ENCODE measurements at regions not wholly inside any gene's neighbourhood (a gene's known extent, or its start where the extent isn't known, plus 50 kb on each side); places are given as distances from the start of the nearest gene placed in this dataset.

DNA sequence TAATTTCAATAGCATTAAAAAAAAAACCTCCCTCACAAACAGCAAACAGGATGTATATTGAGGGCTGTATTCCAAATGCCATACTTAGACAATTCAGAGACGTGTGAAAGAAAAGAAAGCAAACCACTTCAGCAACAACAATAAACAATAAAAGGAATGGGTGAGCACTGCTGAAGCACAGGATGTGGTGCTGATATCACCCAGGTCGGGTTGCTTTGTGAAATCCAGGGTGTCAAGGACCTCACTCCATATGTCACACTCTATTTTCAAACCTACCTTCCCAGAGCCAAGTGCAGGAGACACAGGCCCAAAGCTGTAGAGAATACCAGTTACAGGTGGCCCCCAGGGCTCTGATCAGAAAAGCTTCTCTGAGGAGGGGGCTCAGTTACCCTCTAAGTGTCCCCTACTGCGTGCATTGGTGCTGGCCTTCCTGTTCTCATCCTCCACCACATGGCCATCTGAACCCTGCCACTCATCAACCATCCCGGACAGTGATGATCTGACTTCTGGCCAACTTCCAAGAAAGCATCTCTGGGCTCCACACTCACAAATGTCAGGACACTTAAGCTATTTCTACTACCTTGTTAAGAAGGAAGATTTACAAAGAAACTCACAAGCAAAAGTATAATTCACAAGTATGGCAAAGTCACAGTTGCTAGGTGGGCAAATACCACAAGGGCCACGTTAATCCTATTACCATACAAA is 363.0 kb downstream of the SS18 start:
- TF ChIP-seq, protein P1, sequence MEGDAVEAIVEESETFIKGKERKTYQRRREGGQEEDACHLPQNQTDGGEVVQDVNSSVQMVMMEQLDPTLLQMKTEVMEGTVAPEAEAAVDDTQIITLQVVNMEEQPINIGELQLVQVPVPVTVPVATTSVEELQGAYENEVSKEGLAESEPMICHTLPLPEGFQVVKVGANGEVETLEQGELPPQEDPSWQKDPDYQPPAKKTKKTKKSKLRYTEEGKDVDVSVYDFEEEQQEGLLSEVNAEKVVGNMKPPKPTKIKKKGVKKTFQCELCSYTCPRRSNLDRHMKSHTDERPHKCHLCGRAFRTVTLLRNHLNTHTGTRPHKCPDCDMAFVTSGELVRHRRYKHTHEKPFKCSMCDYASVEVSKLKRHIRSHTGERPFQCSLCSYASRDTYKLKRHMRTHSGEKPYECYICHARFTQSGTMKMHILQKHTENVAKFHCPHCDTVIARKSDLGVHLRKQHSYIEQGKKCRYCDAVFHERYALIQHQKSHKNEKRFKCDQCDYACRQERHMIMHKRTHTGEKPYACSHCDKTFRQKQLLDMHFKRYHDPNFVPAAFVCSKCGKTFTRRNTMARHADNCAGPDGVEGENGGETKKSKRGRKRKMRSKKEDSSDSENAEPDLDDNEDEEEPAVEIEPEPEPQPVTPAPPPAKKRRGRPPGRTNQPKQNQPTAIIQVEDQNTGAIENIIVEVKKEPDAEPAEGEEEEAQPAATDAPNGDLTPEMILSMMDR (IDR thresholded peaks at IDR 0.05; ENCODE audit: insufficient read depth, low read length, poor library complexity, severe bottlenecking): no peak
- Histone ChIP-seq H3K36me3 (ENCODE audit: control insufficient read depth, insufficient read depth, low read length) (no peaks in the 10 kb centered on the region), H3K27me3 (ENCODE audit: control insufficient read depth, insufficient read depth, low read length) (no peaks in the 10 kb centered on the region), H3K4me3 (ENCODE audit: low read depth, low read length) (no peak overlapping the region)
- no peak for DNase-seq (ENCODE audit: low read depth)

DNA sequence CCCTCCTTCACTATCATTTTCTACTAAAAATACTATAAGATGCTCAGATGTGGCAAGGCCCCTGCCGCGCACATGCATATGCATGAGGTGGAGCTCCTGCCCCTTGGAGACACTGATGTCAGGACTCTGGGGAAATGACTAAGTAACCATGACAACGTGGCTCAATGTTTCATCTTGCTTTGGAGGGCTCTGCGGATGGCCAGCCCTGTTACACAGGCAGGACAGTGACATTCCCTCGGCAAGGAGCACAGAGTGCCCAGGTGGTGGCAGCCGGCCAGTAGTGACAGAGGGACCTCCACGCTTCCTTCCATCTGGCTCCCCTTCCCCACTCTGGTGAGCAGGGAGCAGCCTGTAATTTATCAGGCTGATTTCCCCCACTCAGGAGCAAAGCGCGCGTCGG is 364.1 kb downstream of the SS18 start:
- no peak for DNase-seq (ENCODE audit: low read depth)
- TF ChIP-seq, protein P1 (IDR thresholded peaks at IDR 0.05; ENCODE audit: insufficient read depth, low read length, poor library complexity, severe bottlenecking): no peak
- H3K27me3 ChIP-seq (ENCODE audit: control insufficient read depth, insufficient read depth, low read length): no peaks in the 10 kb centered on the region
- no peak overlapping the region for H3K4me3 ChIP-seq (ENCODE audit: low read depth, low read length)
- H3K36me3 ChIP-seq (ENCODE audit: control insufficient read depth, insufficient read depth, low read length): no peaks in the 10 kb centered on the region

DNA sequence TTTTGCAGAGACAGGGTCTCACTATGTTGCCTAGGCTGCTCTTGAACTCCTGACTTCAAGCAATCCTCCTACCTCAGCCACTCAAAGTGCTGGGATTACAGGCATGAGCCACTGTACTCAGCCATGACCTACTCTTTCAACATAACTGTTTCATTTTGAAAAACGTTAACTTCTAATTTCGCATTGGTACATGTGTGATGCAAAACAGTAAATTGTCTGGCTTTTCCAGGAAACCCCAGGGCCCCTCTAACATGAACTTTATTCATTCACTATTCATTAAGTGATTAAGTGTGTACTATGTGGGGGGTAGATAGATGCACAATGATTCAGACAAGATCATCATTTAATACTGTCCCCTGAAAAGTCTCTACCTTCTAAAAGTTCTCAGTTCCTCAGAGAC is 364.9 kb downstream of the SS18 start:
- no peak for DNase-seq (ENCODE audit: low read depth)
- no peaks in the 10 kb centered on the region for H3K27me3 ChIP-seq (ENCODE audit: control insufficient read depth, insufficient read depth, low read length)
- H3K36me3 ChIP-seq (ENCODE audit: control insufficient read depth, insufficient read depth, low read length): no peaks in the 10 kb centered on the region
- TF ChIP-seq, protein P1 (IDR thresholded peaks at IDR 0.05; ENCODE audit: insufficient read depth, low read length, poor library complexity, severe bottlenecking): no peak
- H3K4me3 ChIP-seq (ENCODE audit: low read depth, low read length): no peak overlapping the region

DNA sequence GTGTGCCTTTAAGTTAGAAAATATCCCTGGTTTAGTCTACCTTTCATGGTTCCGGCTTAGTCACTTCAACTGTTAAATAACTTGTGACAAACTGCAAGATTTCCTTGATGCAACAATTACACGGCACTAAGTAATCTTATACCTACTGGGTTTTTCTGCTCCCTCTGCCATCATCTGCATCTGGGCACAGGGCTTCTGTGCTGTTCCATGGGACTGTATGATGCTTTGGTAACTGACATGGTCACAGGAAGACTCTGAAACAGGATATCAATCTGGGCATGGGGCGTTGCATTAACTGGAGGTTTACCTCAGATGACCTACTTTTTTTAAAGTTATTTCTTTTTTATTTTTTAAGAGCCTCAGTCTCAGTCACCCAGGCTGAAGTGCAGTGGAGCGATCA is 365.4 kb downstream of the SS18 start:
- no peak for DNase-seq (ENCODE audit: low read depth)
- TF ChIP-seq, protein P1 (IDR thresholded peaks at IDR 0.05; ENCODE audit: insufficient read depth, low read length, poor library complexity, severe bottlenecking): no peak

DNA sequence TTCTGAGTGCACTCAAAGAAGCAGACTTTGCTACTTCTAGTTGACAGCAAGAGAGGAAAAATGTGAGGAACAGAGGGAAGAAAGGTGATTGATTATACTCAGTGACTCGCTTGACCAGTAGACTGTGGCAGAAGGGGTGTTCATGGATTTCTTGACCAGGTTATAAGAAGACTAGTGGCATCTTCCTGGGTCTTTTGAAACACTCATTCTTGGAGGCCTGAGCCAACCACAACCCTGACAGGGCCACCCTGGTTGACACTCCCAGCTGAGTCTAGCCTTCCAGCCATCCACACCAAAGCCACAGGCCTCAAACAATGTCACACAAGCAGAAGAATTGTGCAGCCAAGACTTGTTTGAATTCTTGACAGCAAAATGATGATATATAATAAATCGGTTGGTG is 366.3 kb downstream of the SS18 start:
- TF ChIP-seq, protein P1 (IDR thresholded peaks at IDR 0.05; ENCODE audit: insufficient read depth, low read length, poor library complexity, severe bottlenecking): no peak
- Histone ChIP-seq H3K27me3 (ENCODE audit: control insufficient read depth, insufficient read depth, low read length) (no peaks in the 10 kb centered on the region), H3K4me3 (ENCODE audit: low read depth, low read length) (no peak overlapping the region), H3K36me3 (ENCODE audit: control insufficient read depth, insufficient read depth, low read length) (no peaks in the 10 kb centered on the region)
- DNase-seq (ENCODE audit: low read depth): no peak

More for the DNA sequence above, 365.4 kb downstream of the SS18 start:
- Histone ChIP-seq H3K27me3 (ENCODE audit: control insufficient read depth, insufficient read depth, low read length) (no peaks in the 10 kb centered on the region), H3K4me3 (ENCODE audit: low read depth, low read length) (no peak overlapping the region), H3K36me3 (ENCODE audit: control insufficient read depth, insufficient read depth, low read length) (no peaks in the 10 kb centered on the region)

DNA sequence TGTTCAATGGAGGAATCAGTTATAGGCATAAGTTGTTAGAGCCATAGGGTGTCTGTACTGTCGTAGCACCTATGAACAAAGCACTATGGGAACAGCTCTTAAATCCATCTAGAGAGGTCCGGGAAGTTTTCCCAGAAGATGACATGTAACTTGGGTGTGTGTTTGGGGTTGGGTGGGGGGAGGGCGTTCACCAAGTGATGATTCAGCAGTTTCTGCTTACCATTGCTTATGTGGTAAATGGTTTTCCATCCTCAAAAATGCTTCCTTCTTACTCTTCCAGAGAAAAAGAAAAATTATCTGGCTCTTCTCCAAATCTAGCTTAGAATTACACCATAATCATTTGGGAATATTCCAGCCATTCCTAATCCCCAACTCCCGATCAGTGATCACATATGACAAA is 361.1 kb upstream of the ZNF521 start:
- H3K27me3 ChIP-seq (ENCODE audit: control insufficient read depth, insufficient read depth, low read length): no peaks in the 10 kb centered on the region
- no peak for DNase-seq (ENCODE audit: low read depth)
- no peak overlapping the region for H3K4me3 ChIP-seq (ENCODE audit: low read depth, low read length)
- H3K36me3 ChIP-seq (ENCODE audit: control insufficient read depth, insufficient read depth, low read length): no peaks in the 10 kb centered on the region
- TF ChIP-seq, protein P1 (IDR thresholded peaks at IDR 0.05; ENCODE audit: insufficient read depth, low read length, poor library complexity, severe bottlenecking): no peak
